D721Med (cell line): ENCODE measurements at regions not wholly inside any gene's neighbourhood (a gene's known extent, or its start where the extent isn't known, plus 50 kb on each side); places are given as distances from the start of the nearest gene placed in this dataset.

Source experiments
- DNase-seq: peaks from one replicate; pipeline ENCODE4 v3.0.0; 2011; ENCODE audit warnings: low spot score; ENCODE audit not compliant: insufficient read length
- FAIRE-seq: peaks from 2 replicates; lab custom pipeline; 2011; peaks lifted over from hg19 to GRCh38; lab: Jason Lieb, UNC
- CTCF ChIP-seq: IDR thresholded peaks from 2 replicates; pipeline ENCODE4 v1.5.1; 2012; ENCODE audit warnings: mild to moderate bottlenecking, control low read depth; ENCODE audit not compliant: insufficient read depth; ENCODE audit errors: missing control alignments

- FAIRE-seq: no peak
- TF ChIP-seq CTCF: no peak
- DNase-seq: no peak
Measured at GRCh38 chr3:135448520-135448919, 517.0 kb upstream of the PPP2R3A start.

- TF ChIP-seq CTCF: no peak
- DNase-seq (no peak), FAIRE-seq (no peak)
Measured at GRCh38 chr3:135449046-135449445, 516.5 kb upstream of the PPP2R3A start.

GRCh38 chr3:135451037-135451785 lies 514.3 kb upstream of the PPP2R3A start:
- no peak for TF ChIP-seq CTCF
- FAIRE-seq: no peak
- no peak for DNase-seq

GRCh38 chr3:135452881-135453280 lies 512.6 kb upstream of the PPP2R3A start:
- DNase-seq (no peak), FAIRE-seq (no peak)
- no peak for TF ChIP-seq CTCF

DNA sequence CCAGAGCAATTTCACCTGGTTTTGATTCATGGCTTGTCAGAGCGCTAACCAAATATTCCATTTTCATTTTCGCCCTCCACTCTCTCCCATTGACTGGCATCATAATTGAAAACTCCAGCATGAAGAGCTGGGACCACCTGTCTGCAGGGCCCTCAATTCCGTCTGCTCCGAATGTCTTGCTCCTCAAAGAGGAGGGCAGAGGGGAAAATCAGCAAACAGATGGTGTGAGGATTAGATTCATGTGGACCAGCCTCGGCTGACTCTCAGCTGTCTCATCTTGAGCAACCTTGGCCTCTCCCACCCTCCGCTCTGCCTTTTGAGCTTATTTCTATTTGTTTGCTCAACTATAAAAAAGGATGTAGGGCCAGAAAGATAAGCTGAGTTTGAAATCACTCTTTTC lies 512.2 kb upstream of the PPP2R3A start:
- DNase-seq (no peak), FAIRE-seq (no peak)
- TF ChIP-seq CTCF: no peak

DNA sequence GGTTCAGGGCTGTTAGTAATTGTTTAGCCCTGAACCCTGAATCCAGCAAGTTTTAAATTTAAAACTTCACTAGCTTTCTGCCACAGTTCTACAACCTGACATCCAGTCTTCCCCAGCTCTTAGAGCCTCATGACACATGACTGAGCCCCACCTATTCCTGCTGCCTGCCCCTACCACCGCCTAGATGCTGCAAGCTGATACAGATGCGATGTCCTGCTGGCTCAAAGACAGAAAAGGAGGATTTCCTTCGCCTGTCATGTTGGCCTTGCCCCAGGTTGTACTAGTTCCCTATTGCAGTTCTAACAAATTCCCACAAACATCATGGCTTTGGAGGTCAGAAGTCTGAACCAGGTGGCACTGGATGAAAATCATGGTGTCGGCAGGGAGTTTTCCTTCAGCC lies 510.6 kb upstream of the PPP2R3A start:
- FAIRE-seq: no peak
- no peak for DNase-seq
- TF ChIP-seq CTCF: no peak

DNA sequence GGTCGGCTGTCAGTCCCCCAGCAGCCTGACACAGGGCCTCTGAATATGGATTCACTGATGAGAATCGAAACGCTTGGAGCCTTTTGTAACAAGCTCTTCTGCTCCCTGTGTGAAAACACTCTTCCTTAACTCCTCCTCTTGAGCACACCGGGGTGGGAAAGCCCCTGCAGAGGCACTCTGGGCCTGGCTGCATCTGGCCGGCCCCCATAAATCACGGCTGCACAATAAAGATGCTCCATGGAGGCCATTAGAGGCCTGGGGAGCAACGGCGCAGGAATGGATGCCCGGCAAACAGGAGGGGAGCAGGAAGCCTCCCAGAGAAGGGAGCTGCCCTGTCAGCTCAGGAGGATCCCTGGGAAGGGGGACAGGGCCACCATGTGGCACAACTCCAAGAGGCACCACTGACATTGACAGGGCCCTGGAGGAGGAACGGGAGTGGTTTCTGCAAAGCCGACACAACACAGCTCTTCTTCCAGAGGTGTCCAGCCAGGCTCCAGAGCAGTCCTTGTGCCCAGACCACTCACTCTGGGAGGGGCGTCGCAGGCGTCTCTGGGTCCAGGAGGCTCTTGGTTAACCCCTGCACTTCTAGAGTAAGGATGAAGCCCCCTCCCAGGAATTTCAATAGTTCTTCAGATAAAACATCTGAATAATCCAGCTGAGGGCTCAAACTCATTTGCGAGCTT lies 509.3 kb upstream of the PPP2R3A start:
- no peak for TF ChIP-seq CTCF
- DNase-seq (no peak), FAIRE-seq (no peak)
